Activated CD4-positive, alpha-beta T cell treated with anti-CD3 and anti-CD28 coated beads, Interleukin-2, amount 50 U/mL, for 24 hours (primary cell): ENCODE measurements at regions not wholly inside any gene's neighbourhood (a gene's known extent, or its start where the extent isn't known, plus 50 kb on each side); places are given as distances from the start of the nearest gene placed in this dataset.
"Not testable (repeated sequence)": the region's sequence is repeated elsewhere in the genome, so short reads cannot be mapped to it uniquely, and the experiment has no call there.

Source experiments
- DNase-seq, 2 donors: peaks; one replicate each; pipeline ENCODE4 v3.0.0-alpha.2; 2020; ENCODE audit warnings: low read depth in 1 of 2, low spot score in 1 of 2

DNA sequence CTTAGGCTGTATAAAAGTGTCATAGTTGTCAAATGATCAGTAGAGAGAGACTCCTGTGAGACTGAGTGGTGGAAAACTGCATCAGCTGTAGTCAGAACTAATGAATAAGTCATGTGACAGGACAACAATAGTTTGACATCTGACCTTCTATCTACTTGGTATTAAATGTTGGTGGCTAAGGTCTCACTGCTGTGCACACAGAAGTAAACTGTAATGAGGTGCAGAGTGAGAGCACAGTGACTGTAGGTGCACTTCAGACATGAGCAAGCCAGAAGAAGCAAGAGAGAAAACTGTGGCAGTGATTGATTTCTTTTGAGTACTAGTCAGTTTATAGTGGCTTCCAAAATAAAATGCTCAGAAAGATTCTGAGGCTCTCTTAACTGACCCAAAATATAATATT is 803.6 kb downstream of the RAPGEF2 start:
- no peak for DNase-seq

DNA sequence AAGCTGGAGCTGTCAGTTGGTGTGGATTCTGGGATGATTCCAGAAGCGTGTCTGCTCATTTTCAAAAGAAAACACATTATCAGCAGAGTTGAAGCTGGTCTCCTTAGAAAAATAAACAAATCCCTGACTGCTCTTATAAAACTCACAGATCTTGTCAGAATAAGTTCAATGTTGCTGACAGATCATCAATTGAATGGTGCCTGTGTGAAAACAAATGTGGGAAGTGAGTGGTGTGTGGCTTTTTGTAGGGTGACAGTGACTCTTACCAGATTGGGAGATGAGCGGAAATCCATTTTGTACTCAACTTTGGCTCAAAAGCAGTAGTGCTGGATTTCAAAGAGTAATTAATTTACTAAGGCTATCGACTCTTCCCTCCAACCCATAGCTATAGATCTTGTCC is 807.8 kb downstream of the RAPGEF2 start:
- no peak for DNase-seq

DNA sequence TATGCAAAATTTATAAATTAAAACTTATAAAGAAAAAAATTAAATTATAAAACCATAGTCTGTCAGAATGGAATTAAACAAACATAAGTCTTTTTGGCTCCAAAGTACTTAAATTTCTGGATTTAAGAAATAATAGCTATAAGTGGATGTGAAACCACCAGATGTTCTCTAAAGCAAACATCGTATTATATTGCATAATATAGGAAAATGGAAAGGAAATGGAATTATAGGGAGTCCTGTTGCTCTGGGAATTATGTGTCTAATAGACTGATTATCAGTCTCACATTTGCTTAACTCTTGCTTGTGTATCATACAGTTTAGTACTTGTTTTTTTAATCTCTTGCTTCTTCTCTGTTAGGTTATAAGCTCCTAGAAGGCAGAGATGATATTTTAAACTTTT is 819.2 kb downstream of the RAPGEF2 start:
- DNase-seq = no peak

DNA sequence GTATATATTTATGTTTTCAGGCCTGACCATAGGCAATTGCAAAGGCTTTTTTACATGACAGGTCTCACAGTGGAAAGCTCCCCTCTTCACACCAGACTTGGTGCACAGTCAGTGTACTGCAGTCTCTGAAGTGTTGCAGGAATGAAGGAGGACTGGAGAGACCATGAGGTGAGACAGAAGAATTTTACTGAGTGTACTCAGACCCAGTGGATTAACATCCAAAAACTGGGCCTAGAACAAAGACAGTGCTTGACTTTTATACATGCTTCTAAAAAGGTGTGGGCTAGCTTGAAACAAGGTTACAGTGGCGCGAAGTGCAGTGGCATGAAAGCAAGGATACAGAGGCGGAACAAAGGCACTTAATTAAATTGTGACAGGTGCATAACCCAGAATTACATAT is 822.9 kb downstream of the RAPGEF2 start:
- no peak for DNase-seq

DNA sequence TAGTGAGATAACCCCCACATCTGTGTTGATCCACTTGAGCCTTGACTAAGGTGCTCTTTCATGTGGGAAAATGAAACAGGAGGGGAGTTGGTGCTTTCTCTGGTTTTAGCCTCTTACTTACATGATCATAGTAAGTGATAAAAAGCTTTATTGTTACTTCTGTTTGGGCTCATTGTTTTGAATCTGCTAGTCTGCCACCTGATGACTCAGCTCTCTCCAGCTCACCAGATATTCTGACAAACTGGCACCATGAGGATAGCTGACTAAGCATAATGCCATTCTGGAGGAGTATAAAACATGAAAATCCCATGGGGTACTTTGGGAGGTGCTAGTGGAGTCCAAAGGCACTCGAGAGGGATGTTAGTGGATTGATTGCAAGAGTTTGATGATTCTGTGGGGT is 824.0 kb downstream of the RAPGEF2 start:
- DNase-seq = no peak

DNA sequence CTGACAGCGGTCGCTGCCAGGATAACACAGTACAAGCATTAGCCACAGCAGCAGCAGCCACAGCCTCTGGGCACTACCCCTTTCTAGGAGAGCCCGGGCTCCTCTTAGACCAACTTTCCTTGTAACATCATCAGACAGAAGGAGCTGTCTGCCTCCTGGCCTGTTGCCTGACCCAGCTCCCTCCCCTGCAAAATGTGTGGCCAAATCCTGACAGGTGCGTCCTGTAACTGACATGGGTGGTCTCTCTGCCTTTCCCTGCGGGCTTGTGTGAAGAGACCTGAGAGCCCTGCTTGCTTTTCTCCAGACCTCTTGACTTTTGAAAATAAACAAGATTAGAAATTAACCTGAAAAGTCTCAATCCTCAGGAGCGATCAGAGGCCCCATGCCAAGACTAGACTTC is 824.9 kb downstream of the RAPGEF2 start:
- no peak for DNase-seq

DNA sequence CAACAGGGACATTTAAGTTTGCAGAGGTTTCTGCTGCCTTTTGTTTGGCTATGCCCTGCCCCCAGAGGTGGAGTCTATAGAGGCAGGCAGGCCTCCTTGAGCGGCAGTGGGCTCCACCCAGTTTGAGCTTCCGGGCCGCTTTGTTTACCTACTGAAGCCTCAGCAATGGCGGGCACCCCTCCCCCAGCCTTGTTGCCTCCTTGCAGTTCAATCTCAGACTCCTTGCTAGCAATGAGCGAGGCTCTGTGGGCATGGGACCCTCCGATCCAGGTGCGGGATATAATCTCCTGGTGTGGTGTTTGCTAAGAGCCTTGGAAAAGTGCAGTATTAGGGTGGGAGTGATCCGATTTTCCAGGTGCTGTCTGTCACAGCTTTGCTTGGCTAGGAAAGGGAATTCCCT is 831.7 kb downstream of the RAPGEF2 start:
- DNase-seq = not testable (repeated sequence)

DNA sequence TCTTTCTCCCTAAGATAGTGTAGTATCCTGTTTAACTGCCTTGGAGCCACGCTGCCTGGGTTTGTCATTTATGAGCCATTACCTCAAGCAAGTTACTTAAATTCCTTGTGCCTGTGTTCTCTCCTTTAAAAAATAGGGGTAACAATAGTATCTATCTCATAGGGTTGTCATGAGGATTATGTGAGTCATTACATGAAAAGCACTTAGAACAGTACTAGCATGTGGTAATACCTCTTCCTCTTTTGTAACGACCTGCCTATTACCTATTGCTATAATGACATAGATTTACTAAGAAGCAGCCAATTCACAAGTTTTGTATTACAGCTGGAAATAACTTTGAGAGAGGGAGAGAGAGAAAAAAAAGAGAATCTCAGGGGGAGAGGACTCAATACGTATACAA is 834.7 kb downstream of the RAPGEF2 start:
- no peak for DNase-seq

DNA sequence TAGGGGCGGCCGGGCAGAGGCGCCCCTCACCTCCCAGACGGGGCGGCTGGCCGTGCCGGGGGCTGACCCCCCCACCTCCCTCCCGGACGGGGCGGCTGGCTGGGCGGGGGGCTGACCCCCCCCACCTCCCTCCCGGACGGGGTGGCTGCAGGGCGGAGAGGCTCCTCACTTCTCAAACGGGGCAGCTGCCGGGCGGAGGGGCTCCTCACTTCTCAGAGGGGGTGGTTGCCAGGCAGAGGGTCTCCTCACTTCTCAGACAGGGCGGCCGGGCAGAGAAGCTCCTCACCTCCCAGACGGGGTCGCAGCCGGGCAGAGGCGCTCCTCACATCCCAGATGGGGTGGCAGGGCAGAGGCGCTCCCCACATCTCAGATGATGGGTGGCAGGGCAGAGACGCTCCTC is 836.8 kb downstream of the RAPGEF2 start:
- not testable (repeated sequence) for DNase-seq

DNA sequence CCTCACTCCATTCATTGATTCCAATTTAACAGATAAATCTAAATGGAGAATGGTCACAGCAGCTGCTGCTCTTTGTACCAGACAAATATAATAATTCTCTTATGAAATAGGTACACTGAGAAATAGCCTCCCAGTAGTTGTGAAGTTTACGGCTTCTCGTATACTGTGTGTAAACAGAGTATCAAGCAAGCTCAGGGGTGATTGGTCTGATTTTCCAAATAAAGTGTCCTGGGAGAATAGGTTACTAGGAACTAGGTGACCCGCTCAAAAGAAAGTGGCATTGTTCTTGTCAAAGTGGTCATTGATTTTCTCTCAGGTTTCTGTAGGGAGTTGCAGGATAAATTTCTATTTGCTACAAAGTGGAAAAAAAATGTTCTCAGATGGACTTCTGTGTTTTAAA is 838.2 kb downstream of the RAPGEF2 start:
- no peak for DNase-seq

DNA sequence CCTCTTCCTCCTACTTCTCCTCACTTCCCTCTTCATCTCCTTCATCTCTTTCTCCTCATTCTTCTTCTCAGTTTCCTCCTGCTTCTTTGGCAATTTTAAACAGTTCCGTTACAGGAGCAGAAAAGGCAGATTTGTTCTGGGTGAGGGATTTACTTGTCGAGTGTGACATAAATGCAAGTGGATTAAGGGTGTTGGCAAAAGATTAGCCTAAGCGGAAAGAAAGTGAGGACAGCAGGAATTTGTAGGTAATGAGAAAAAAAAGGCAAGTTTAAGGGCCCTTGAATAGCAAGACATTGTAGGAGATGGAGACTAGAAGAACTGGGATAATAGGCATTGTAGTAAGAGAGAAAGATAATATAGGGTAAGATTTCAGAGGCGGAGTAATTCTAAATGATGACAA is 841.6 kb downstream of the RAPGEF2 start:
- DNase-seq = no peak

DNA sequence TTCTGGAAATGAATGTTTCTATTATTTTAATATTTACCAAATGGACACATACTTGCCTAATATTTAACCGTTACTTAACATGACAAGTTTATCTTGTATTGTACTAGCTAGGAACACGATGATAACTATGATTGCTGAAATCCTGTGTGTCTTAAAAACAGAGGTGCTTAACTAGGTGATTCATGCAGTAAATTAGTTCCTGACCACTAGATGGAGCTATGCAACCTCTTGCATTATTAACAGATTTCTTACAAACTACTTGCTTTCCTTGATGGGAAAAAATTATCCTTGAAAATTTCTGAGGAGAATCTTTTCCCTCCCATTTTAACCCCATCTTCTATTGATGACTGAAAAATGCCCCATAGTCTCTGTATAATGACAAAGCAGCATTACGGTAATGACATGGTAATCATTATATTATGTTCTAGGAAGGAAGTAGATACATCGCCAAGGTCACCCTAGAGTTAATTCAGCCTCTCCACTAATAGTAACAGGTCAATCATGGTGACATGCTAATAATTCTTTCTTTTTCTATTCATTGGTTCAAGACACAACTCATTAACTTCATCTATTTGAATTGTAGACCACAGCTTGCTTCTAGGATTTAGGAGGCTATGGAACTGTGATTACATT is 844.2 kb downstream of the RAPGEF2 start:
- DNase-seq = no peak

DNA sequence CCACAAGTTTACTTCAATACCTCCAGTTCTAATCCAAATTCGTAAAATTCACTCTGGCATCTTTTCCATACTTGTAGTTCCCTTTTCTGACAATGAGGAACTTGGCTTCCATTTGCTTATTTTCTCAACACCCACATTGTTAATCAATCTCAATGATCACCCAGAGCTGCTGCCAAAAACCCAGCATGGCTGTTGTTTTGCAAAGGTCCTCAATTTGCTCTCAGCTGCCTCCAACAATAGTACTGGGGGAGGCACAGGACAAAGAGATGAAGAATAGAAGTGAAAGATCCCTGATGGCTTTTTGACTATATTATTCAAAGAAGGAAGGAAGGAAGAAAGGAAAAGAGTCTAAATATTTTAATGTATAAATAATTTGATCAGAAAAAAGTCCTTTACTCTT is 847.8 kb downstream of the RAPGEF2 start:
- DNase-seq = no peak

DNA sequence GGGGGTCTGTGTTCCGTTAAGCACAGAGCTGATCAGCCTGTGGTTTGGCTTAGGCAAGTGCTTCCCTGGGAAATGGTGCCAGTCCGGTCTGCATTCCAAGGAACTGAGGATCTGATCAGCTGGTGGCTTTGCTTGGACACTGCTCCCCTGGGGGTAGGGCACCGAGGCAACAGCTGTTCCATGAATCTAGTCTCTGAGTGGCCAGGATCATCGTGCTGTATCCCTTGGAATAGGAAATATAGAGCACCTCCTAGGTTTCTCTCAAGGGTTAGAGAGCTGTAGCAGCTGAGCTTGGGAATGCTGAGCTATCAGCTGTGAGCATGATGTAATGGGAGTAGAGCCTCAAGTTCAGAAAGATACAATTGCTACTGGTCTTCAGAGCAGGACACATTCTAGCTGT is 863.9 kb downstream of the RAPGEF2 start:
- DNase-seq = no peak

DNA sequence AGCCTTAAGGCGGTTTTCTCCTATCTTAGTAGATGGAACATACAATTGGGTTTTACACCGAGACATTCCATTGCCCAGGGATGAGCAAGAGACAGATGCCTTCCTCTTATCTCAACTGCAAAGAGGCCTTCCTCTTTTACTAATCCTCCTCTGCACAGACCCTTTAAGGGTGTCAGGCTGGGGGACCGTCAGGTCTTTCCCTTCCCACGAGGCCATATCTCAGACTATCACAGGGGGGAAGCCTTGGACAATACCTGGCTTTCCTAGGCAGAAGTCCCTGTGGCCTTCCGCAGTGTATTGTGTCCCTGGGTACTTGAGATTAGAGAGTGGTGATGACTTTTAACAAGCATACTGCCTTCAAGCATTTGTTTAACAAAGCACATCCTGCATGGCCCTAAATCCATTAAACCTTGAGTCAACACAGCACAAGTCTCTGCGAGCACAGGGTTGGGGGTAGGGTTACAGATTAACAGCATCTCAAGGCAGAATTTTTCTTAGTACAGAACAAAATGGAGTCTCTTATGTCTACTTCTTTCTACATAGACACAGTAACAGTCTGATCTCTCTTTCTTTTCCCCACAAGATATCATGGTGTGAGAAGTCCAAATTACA is 874.1 kb downstream of the RAPGEF2 start:
- DNase-seq = not testable (repeated sequence)

DNA sequence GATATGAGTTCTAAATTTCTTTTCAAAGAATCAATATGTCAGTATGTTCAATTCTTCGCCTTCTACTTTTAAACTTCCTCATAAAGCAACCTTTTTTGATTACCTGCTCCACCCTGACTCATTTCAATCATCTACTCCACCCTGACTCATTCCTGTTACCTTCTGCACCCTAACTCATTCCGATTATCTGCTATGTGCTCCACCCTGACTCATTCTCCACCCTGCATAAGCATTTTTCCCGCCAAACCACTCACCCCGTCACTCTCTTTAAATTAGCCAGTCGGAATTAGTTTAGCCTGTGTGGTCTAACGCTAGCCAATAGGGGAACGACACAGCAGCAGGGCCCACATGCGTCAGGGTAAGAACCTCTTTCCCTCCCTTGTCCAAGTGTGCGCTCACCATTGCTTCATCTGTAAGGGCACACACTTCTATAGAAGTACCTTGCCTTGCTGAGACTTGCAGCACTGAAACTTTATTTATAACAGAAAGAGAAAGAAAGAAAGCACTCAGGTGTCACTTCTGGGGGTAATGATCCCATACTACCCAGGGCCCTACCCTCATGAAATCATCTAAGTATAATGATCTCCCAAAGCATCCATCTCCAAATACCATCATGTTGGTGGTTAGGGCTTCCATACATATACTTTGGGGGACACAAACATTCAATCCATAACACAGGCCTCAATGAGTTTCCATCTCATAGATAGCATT is 875.2 kb downstream of the RAPGEF2 start:
- no peak for DNase-seq

DNA sequence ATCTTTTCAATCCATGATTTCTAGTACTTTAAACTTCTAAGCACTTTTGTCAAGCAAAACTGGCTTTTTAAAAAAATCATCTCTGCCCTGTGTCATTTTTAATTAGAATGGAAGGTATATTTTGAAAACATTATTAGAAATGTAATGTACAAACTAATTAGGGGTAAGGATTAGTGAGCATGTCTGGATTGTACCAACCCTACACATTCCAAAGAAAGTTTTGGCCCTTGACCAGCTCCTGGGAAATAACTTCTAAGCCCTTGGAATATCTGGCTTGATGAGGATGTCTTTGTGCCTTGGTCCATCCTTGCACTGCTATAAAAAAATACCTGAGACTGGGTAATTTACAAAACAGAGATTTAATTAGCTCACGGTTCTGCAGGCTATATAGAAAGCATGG is 876.5 kb downstream of the RAPGEF2 start:
- no peak for DNase-seq

DNA sequence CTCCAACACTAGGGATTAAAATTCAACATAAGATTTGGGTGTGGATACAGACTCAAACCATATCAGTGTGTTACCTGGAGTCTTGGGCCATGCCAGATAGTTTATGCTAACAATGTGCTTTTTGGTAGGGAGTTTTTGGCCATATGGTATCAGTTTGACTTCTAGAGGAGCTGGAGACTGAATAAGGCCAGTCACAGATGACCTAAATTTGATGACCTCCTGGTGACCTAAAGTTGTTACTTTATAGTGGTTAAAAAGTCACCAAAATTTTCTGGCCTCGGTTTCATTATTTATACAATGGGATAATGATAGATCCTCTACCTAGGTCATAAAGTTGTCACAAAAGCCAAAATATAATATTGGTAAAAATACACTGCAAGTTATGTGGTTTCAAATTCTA is 877.1 kb downstream of the RAPGEF2 start:
- no peak for DNase-seq

DNA sequence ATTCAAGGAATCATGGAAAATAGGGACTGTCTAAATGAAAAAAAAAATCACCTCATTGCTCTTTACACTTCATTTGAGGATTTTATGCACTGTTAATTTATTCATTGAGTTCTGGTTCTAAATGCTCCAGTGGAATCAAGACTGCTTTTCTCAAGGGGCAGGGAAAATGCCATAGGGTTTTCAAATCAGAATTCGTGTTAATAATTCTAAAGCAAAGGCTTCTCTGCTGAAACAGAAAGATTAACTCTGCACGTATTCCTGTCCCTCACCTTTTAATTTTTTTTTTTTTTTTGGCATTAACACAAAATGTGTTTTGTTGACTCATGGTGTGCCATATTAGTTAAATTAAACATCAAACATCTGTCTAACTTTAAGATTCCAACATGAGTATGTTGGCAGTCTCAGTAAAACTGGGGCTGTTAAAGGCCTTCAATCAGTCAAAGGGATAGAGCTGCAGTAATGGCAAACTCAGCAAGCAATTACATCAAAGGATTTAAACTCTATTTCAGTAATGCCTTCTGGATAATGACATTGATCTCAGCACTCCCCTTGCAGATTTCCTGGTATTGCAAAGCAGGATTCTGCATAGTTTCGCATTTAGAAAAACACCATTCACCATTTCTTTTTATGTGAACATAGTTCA is 878.1 kb downstream of the RAPGEF2 start:
- no peak for DNase-seq

DNA sequence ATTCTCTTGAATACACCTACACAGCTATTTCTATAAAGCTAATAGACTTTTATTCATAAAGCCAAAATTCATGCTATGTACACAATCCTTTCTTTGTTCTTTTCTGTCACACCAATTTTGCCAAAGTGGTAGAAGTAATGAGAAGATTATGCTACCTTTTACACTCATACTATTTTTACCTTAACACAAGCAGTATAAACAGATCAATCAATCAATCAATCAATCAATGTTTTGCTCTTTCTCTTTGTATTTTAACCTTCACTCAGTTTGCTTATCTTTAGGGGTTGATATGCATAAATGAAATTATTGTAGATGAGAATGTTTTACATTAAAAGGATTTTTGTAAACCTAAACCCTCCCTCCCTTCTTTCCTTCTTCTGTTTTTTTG is 878.6 kb downstream of the RAPGEF2 start:
- DNase-seq = no peak

DNA sequence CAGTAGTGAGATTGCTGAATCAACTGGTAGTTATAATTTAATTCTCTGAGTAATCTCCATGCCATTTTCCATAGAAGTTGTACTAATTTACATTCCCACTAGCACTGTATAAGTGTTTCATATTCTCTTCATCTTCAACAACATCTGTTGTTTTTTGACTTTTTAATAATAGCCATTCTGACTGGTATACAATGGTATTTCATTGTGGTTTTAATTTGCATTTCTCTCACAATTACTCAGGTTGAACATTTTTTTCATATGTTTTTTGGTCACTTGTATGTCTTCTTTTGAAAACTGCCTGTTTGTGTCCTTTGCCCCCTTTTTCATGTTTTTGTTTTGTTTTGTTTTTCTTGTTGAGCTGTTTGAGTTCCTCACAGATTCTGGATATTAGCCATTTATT is 880.2 kb downstream of the RAPGEF2 start:
- no peak for DNase-seq
